Renal cortex interstitium (tissue), 11 donors: ENCODE measurements at regions not wholly inside any gene's neighbourhood (a gene's known extent, or its start where the extent isn't known, plus 50 kb on each side); places are given as distances from the start of the nearest gene placed in this dataset.
"Not testable (repeated sequence)": the region's sequence is repeated elsewhere in the genome, so short reads cannot be mapped to it uniquely, and the experiment has no call there.

ENCODE experiments used
- DNase-seq, 11 donors: peaks; one replicate each; pipeline ENCODE4 v3.0.0-alpha.2; 2013; ENCODE audit warnings: low read depth in 9 of 11, low spot score in 4 of 11; ENCODE audit errors: extremely low read depth in 1 of 11

GRCh38 chr9:21589344-21590056 is 107.4 kb upstream of the IFNE start:
- DNase-seq: no peak

- no peak for DNase-seq
Observed at GRCh38 chr9:21590058-21590996, 108.2 kb upstream of the IFNE start.

- no peak for DNase-seq
Observed at GRCh38 chr9:21591221-21592062, 109.3 kb upstream of the IFNE start.

- DNase-seq: no peak
Observed at GRCh38 chr9:21592063-21592338, 109.9 kb upstream of the IFNE start.

GRCh38 chr9:21597284-21597683 is 115.2 kb upstream of the IFNE start:
- no peak for DNase-seq

- no peak for DNase-seq
Observed at GRCh38 chr9:21598749-21599148, 116.6 kb upstream of the IFNE start.

- no peak for DNase-seq
Observed at GRCh38 chr9:21605489-21605931, 123.4 kb upstream of the IFNE start.

- DNase-seq: no peak
Observed at GRCh38 chr9:21607576-21607975, 125.5 kb upstream of the IFNE start.

- no peak for DNase-seq
Observed at GRCh38 chr9:21608200-21608599, 126.1 kb upstream of the IFNE start.

GRCh38 chr9:21609506-21609905 is 127.4 kb upstream of the IFNE start:
- DNase-seq: no peak

GRCh38 chr9:21611891-21612290 is 129.8 kb upstream of the IFNE start:
- no peak for DNase-seq

GRCh38 chr9:21615018-21615417 is 132.9 kb upstream of the IFNE start:
- DNase-seq: no peak

GRCh38 chr9:21615446-21615845 is 133.3 kb upstream of the IFNE start:
- DNase-seq: no peak

GRCh38 chr9:21616082-21616778 is 134.1 kb upstream of the IFNE start:
- no peak for DNase-seq

- DNase-seq: no peak
Observed at GRCh38 chr9:21624675-21625644, 142.8 kb upstream of the IFNE start.

GRCh38 chr9:21626493-21626892 is 144.4 kb upstream of the IFNE start:
- DNase-seq: no peak

GRCh38 chr9:21628954-21629353 is 146.8 kb upstream of the IFNE start:
- not testable (repeated sequence) for DNase-seq

- DNase-seq: no peak
Observed at GRCh38 chr9:21634951-21635350, 152.8 kb upstream of the IFNE start.
